Activated CD4-positive, alpha-beta T cell treated with anti-CD3 and anti-CD28 coated beads, Interleukin-2, amount 50 U/mL, for 1 hour (primary cell): ENCODE measurements at regions not wholly inside any gene's neighbourhood (a gene's known extent, or its start where the extent isn't known, plus 50 kb on each side); places are given as distances from the start of the nearest gene placed in this dataset.

Source experiments
- DNase-seq: peaks from one replicate; pipeline ENCODE4 v3.0.0-alpha.2; 2020

DNA sequence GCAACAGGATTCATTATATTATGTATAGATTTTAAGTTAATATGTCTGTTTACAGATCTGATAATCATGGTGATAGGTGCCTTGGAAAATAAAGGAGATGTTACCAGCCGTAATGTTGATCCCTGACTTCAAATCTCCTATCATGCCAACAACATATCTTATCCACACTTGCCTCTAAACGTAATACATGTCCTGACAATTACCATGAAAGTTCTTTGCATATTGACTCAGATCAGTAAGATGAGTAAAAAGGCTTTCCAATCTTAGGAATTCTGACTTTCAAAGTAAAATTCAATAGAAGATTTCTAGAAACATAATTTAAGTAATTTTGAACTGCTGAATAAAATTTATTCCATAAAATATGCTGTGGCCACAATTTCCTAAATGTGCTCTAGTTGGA, 513.3 kb downstream of the ANKRD50 start:
- DNase-seq: no peak

DNA sequence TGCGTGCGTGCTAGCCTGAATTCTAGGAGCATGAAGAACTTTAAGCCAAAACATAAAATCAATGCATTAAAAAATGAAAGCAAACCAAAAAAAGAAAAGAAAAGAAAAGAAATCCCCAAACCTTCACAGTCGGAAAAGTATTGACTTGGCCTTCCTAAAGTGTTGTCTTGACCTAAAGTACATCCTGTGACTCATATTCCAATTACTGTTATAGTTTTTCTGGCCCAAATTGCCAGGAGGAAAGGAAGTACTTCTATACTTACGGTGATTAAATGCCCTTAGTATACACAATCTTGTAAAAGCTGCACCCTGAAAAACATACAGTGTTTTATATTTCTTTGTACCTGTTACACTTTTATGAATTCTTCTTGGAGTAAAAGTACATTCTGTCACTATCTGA, 512.8 kb downstream of the ANKRD50 start:
- no peak for DNase-seq

DNA sequence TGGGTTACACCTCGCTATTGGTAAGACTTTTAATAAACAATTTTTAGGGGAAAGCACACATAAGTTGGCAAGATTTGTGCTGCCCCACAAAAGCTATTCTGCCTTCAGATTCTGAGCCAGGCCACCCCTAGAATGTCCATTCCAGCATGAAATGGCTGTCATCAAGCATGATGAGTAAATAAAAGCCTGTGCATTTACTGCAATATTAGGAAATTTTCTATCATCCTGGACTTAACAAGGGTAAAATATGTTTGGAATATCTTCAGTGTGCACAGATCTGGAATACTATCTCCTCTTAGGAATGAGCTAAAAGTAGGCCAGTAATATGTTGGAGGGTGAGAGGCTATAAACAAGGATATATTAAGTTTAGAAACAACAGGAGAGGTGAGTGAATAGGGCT, 510.9 kb downstream of the ANKRD50 start:
- DNase-seq: no peak

DNA sequence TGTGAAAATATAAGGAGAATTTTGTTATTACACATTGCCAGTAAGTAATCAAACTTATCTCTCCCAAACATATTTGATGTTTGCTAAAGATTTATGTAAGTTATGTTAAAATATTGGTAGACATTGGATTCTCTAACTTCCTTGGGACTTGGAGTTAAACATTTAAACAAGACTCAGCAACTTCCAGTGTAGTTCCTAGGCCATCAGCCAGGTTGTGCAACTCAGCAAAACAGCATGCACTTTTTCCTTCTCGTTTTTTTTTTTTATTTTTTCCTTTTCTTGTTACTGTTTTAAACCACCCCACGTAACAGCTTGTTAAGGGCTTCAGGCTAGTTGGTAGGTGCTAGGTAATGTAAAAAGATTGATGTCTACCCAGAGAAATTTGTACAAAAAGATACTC, 510.4 kb downstream of the ANKRD50 start:
- DNase-seq: no peak

DNA sequence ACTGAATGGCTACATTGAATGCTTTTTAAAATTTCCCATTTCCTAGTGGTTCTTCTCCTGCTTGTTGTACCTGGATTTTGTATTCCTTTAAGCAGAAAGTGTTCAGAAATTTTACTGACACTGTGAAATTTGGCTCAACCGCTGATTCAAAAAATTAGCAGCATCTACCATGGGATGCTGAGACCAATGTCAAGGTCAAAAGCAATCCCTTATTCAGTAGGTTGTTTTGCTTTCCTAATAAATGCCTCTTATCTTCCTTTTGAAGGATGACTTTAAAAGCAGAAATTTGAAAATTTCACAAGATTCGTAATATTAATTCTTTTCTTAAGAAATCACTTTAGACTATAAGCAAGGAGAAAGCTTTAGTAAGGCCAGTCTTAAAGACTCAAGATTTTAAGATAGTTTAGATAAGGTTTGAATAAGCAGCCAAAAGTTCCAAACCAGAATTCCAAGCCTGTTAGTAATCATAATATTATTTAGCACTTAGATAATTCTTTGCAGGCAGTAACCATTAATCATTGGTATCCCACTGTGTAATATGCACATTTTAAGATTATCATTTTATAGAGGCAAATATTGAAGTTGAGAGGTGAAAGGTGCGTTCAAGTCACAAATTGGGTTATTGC, 508.8 kb downstream of the ANKRD50 start:
- DNase-seq: no peak

DNA sequence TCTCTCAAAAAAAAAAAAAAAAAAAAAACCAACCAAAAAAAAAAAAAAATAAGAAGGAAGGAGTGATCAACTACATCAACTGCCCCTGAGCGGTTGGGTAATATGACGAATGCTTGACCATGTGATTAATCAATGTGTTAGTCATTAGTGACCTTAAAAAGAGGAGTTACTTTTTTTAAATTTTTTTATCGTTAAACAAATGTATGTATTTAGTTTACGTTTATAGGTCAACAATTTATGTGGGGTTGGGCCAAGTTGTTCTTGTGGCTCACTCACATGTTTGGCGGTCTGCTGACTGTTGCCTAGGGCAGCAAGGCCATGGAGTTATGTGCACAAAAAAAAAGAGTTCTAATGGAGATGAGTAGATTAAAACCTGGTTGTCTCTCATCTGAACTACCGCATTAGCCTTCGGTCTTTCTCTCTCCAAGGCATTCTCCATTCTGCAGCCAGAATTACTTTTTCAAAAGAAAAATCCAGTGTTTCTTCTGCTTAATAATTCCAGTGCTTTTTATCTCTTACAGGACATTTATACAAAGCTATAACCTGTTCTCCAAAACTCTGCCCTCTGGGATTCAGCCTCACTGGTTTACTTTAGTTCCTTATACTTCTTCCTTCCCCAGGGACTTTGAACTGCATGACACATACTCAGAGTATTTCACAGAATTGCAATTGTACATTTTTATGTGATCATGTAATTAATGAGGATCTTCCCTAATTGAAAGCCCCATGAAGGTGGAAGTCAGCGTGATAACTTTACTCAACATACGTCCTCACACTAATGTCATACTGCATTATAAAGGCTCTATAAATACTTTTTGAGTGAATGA, 505.5 kb downstream of the ANKRD50 start:
- DNase-seq: no peak

DNA sequence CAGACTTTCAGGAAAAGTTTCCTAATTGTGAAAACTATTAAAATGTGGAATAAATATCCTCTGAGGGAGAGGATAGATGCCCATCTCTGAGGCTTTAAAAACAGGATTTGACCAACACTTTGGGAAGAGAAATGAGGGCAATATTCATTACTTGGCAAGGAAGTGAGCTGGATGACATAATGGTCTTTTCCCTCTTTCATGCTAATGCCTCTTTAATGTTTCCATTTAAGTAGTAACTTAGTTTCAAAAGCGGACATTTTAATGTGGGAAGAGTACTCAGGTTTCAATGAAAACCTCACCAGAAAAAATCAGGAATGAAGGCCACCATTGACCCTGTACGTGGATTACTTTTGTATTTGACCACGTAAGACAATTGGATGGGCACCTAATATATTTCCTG, 503.3 kb downstream of the ANKRD50 start:
- DNase-seq: no peak

DNA sequence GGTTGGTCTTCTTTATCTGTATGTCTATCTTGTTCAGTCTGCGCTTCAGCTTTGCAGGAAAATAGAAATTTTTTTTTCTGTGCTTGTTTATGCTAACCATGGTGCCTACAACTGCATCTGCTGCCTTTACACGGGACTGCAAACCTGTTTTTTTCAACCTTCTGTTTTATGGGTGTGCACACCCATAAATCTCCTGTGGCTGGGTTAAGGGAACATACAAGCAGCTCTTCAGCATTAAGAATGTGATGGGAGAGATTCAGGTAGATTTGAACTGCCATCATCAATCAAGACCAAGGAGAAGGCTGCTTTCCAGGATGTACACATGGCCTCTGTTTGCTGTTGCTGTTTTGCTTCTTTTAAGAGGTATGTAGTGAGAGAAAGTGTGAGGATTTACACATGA, 502.9 kb downstream of the ANKRD50 start:
- DNase-seq: no peak

DNA sequence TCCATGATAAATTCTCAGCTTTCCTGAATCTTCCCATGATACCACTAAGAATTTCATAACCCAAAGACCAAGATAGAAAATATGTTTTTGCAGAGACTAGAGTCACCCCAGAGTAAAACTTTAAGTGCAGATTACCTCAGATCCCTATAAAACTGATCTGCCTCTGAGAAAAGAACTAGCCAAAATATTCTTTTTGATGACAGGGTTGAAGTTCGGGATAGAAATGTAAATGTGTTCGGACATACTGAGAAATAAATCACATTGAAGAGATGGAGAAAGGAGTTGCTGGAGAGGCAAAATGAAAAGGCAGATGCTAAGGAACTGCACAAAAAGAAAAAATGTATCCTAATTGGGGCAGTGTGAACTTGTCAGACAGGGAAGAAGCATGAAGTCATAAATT, 501.8 kb downstream of the ANKRD50 start:
- no peak for DNase-seq

DNA sequence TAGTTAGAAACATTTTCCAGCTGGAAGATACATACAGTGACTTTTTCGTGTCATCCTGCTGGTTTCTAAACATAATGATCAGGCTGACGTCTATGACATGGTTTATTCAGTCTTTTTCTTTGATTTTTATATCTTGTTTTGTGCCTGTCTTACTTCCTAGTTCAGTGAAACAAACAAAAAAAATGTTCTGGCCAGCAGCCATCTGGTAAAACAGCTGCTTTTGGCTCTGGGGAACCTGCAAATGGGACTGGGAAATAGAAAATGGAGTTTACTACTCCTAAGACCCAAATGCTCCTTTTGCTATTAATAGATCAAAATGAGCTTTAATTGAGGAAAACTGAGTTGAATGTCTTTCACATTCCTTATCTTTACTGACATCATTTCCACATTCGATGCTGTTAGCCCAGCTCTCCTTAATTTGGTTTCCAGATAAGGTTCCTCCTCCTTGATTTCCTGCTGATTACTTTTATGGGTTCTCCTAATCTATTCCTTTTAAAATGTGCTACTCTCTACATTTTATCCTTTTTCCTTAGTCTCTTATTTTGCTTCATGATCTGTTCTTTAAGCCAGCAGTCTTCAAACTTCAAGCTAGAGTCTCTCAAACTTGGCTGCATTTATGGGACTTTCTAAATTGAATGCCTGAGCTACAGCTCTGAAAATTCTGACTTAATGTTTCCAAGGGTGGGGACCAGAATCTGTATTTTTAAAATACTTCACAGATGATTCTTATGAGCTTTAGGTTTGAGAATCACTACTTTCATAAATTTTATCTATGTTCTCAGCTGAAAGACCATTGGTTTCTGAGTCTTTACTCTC, 499.5 kb downstream of the ANKRD50 start:
- DNase-seq: no peak

DNA sequence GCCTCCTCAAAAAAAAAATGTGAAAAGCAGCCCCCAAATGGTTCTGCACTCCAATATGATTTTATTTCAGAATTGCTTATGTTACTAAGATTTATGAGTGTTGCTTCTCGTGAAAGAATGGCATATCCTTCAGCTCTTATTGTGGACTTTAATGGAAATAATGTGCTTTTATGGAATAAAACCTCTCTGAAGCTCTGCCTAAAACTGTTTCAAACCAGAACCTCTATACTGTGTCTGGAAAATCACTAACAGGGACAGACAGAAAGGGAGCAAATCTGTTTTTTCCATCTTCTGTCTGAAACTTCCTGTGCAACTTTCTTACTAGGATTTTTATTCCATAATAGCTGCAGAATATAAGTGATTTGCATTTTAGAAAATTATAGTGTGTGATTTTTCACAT, 493.1 kb downstream of the ANKRD50 start:
- DNase-seq: no peak

DNA sequence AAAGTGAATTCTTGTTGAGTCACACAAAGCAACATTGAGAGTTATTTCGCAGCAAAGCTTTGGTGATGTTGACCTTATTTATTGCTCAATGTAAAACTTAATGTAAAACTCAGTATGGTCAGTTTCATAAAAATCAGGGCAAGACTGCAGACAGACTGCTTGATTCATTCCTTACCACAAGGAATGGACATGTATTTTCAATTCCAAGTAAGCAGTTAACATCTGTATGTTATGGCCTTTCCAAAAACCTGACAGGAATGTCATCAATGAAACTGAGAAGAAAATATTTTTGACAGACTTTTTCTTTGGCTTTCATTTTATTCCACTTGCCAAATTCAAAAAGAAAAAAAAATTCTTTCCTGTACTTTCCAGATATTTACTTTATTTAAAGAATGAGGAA, 488.3 kb downstream of the ANKRD50 start:
- no peak for DNase-seq

DNA sequence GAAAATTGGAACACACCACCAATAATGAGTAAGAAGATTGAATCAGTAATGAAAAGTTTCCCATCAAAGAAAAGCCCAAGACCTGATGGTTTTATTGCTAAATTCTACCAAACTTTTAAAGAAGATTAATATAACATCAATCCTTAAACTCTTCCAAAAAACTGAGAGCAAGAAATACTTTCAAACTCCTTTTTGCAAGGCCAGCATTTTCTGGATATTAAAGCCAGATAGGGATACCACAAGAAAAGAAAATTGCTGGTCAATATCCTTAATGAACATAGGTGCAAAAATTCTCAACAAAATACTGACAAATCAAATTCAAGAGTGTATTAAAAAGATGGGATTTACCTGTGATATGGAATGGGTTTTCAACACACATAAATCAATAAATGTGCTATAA, 484.6 kb downstream of the ANKRD50 start:
- no peak for DNase-seq

DNA sequence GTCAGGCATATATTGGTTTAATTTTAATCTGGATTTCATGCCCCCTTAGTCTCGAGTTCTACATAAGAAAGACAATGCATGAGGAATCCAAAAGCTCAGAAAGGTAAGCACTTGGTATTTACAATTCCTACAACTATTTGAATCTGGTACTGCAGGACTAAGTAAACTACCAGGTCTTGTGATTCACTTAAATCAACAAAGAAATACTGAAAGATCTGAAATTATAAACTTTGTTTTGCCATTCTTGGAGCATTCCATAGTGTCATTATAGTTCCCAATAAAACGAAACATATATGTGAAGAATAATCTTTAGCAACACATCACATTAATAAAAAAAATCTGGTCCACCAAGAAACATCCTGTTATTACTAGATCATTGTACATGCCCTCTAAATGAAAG, 482.3 kb downstream of the ANKRD50 start:
- DNase-seq: no peak

DNA sequence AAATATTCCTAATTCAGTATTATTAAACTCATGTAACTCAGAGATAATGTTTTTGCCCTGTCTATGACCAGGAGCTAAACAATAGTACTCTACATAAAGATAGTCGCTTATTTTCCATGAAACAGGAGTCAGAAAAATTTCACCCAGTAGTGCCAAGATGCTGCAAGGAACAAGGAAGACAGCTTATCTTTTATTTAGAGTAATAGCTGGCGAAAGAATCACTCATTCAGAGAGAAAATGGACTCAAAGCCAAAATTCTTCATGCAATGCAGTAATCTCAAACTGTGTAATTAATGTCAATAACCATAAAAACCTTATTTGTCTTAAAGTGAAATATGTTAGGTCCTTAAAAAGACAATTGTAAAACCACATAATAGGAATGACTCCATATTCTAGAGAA, 477.8 kb downstream of the ANKRD50 start:
- no peak for DNase-seq

DNA sequence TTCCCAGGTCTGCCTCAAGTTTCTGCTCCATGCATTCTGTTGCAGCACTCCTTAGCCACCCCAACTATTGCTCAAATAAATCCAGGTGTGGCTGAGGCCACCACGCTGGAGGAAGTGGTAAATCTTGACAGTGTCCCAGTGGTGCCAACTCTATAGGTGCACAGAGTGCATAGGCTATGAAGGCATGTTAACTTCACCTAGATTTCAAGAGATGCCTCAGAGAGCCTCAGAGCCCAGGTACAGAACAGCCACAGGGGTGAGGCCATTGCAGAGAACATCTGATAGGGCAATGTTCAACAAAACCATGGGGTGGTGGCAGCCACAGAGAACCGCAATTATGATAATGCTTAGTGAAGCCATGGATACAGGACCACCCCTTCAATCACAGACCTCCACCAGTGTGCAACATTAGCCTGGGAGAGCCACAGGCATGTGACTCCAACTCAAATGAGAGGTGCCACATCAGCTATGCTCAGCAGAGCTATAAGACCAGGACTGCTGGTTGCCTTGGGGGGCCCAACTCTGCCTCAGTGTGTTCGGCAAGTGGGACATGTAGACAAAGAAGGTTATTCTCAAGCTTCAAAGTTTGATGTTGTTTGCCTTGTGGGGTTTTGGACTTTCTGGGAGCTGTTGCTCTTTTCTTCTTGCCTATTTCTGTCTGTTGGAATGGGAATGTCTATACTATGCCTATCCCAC, 468.7 kb downstream of the ANKRD50 start:
- DNase-seq: no peak

DNA sequence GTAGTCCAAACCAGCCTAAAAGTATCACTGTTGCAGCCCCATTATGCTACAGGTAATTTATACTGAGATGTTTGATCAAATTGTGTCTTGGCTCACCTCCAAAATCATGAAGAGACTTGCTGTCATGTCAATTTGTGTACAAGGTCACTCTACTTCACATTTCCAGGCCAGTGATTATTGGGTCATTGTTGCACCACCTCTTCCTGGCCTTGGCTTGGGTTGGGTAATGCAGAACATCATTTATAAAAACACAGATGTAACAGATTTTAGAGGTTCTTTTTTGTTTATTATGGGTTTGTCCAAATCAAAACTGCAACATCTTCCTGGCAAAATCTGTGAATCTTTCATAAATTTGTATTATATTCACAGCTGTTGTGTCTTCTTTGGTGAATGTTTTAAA, 459.5 kb downstream of the ANKRD50 start:
- no peak for DNase-seq

DNA sequence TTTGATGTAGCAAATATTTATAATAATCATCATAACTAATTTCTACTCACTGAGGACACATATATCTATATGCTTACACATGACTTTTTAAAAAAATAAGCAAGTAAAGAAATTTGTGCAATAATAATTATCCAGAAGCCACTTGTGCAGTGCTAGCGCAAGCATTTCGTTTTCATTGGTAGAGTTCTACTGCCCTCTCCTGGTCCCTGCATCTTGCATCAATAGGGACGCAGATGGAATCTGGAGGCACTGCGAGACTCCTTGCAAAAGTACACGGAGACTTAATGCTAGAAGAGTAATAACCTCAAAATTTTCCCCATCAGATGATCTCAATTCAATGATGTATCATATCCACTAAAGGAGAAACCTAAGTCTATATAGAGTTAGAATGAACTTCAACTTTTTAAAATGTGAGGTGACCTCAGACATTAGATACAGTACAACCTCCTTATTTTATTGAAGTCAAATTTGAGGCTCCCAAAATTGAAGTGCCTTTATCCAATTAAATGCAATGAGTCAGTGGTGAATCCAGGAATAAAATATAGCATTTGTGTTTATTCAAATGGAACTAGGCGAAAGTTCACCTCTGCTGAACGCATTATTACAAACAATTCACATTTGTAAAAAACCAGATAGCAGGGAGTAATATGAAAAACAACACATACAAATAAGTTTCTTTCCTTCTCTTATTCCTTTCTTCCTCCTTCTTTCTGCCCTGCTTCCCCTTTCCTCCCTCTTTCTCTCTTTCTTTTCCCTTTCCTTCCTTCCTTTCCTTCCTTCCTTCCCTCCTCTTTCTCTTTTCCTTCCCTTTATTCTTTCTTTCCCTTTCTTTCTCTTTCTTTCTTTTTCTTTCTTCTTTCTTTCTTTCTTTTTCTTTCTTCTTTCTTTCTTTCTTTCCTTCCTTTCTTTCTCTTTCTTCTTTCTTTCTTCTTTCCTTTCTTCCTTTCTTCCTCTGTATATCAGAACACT, 450.0 kb downstream of the ANKRD50 start:
- peak; percentile 1 for DNase-seq

DNA sequence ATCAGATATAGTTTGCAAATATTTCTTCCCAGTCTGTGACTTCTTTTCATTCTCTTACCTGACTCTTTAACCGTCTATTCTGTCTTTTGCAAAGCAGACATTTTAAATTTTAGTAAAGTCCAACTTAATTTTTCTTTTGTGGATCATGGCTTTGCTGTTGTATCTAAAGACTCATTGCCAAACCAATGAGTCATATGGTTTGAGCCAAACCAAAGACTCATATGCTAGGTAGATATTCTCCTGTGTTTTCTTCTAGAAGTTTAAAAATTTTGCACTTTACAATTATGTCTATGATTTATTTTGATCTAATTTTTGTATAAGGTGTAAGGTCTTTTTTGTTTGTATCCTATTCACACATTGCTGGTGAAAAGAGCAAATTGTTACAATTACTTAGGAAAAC, 446.8 kb downstream of the ANKRD50 start:
- no peak for DNase-seq

DNA sequence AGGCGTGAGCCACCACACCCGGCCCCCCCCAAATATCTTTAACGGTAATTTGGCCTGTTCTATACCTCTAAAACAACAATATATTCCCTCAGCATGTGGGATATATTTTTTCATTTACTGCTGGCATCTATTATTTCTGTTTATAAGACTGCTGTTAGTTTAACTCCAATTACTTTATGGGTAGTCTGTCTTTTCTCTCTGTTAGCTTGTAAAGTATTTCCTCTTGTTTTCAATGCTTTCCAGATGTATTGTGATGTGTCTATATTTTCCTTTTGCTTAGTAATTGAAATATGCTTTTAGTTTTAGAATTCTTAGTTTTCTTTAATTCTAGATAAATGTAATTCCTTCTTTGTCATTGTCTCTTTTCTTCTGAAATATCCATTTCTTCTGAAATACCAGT, 445.8 kb downstream of the ANKRD50 start:
- no peak for DNase-seq

DNA sequence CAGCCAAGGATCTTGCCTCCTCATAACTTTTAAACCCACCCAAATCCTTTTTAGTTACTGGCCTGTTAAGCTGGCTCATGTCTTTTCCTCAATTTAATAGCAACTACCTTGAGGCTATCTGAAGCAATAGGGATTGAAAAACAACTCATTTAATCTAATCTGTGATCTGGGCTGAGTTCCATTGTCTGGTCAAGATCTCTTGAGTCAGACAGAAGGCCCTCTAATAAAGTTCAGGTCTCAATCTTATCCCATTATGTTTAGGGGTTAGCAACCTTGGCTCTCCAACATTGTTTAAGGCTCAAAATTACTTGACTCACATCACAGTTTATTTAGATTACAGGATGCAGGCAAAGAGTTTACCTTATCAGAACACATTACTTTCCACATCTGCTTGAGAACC, 436.1 kb downstream of the ANKRD50 start:
- DNase-seq: no peak

DNA sequence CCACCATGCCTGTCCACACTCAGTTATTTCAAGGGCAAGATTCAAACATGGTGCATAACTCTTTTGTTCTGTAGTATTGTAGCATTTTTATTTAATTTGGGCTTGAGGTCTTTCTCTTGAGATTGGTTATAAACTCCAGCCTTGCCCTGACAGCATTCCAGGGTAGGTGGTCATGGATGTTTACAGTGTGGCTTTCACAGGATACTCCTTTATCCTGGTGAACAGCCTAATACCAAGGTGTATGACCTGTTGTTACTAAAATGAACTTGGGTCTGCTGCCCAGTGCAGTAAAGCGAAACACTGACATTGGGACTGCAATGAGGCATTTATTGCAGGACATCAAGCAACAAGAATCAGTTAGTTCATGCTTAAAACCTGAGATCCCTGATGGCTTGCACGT, 434.8 kb downstream of the ANKRD50 start:
- no peak for DNase-seq
